NCI-H774 (cell line): ENCODE measurements at regions not wholly inside any gene's neighbourhood (a gene's known extent, or its start where the extent isn't known, plus 50 kb on each side); places are given as distances from the start of the nearest gene placed in this dataset.

Source experiments
- DNase-seq: peaks from one replicate; lab custom pipeline; 2025; lab: John Stamatoyannopoulos, UW

DNA sequence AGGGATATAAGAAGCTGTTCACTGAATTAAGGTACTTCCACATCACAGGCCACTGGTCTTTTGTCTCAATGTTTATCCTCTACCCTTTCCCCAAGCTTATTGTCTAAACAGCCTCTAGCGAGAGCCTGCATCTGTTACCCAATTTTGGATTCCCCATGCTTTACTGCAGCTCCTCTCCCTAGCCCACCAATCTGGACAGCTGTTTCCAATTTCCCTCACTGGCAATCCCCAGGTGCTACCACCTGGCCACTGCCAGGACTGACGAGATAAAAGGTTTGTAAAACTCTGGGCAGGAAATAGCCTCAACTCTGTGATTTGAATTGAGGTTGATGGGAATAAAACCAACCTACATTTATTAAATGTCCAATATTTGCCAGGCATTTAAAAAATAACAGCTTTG, 58.0 kb upstream of the TEX9 start:
- DNase-seq: peak; percentile 38

DNA sequence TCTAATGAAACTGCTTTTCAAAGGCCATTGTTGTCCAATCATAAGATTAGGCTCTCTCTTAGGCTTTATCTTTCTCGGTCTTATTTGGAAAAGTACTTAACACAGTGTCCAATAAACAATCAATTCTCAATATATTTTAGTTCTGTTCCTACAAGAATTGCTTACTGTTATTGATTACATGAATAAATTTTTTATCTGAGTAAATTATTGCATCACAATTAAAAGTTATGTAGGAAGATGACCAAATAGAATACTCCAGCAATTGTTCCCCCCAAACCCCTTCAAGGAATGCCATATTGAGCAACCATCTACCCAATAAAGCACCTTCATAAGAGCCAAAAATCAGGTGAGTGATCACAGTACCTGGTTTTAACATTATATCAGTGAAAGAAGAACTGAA, 55.0 kb upstream of the RFX7 start:
- no peak for DNase-seq

DNA sequence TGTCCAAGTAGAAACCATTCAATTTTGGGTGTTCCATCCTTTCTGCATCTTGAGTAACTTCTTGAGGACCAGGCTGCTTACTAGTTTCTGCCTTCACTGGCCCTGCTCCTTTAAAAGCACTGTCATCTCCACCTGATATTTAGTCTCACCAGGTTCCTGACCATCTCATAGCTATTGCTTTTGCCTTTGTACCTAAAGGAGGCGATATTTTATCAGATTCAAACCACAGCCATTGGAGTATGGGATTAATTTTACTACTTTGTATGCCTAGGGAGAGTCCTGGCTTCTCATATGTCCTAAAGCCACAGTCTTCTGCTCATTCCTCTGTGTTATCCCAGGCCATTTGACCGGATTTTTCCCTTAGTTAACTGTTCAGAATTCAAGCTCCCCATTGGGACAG, 51.8 kb upstream of the RFX7 start:
- no peak for DNase-seq

DNA sequence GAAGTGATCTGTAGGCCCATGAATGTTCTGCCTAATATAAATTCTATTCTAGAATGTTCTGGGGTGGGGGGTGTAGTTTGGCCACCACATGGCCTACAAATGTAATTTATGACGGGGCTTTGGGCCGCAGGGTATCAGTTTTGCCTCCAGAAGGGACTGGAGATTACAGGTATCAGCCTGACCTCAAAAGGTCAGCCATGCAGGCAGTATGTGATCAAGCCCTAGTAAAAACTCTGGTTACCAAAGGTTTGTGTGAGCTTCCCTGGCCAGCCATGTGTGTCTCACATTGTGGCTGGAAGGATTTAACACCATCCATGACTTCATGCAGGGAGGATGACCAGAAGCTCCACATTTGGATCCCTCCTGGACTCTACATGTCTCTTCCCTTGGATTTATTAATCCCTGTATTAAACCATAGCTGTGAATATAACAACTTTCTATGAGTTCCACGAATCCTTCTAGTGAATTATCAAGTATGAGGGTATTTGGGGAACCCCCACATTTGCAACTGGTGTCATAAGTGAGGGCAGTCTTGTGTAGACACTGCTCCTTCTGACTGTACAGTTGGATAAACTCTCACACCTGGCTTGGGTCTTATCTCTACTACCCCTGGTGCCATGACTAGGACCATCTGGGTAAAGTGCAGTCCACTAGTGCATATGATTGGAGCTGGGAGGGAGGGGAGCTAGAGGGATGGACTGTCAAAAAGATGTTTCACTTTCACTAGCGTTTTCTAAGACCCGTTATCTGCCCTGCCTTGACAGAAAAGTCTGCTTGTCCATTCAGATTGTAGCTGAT, 50.0 kb upstream of the RFX7 start:
- DNase-seq: no peak
